H9 (cell line): ENCODE measurements at regions not wholly inside any gene's neighbourhood (a gene's known extent, or its start where the extent isn't known, plus 50 kb on each side); places are given as distances from the start of the nearest gene placed in this dataset.

Experiments used
- DNase-seq: peaks from one replicate; pipeline ENCODE4 v3.0.0-alpha.2; 2017
- H2AFZ ChIP-seq: one replicate; pipeline ENCODE4 v1.6.1; 2013; ENCODE audit warnings: mild to moderate bottlenecking, low read length, control low read depth, moderate library complexity
- H2AK5ac ChIP-seq: 2 replicates; pipeline ENCODE4 v1.6.1; 2013; ENCODE audit warnings: low read length, control low read depth, mixed read lengths; ENCODE audit not compliant: insufficient read length
- H2BK120ac ChIP-seq: one replicate; pipeline ENCODE4 v1.6.1; 2013; ENCODE audit warnings: low read depth, mild to moderate bottlenecking, low read length, control low read depth, inconsistent platforms; ENCODE audit not compliant: poor library complexity, severe bottlenecking
- H2BK12ac ChIP-seq: 2 replicates; pipeline ENCODE4 v1.6.1; 2013; ENCODE audit warnings: low read length, control low read depth, mixed read lengths, low read depth; ENCODE audit not compliant: insufficient read length
- H2BK15ac ChIP-seq: 2 replicates; pipeline ENCODE4 v1.6.1; 2013; ENCODE audit warnings: low read depth, low read length, control low read depth
- H2BK20ac ChIP-seq: one replicate; pipeline ENCODE4 v1.6.1; 2013; ENCODE audit warnings: low read depth, mild to moderate bottlenecking, low read length, control low read depth, inconsistent platforms; ENCODE audit not compliant: poor library complexity, severe bottlenecking
- H2BK5ac ChIP-seq: 2 replicates; pipeline ENCODE4 v1.6.1; 2013; ENCODE audit warnings: low read length, control low read depth, mixed read lengths; ENCODE audit not compliant: insufficient read length
- H3K14ac ChIP-seq: 2 replicates; pipeline ENCODE4 v1.6.1; 2013; ENCODE audit warnings: low read length, control low read depth; ENCODE audit not compliant: insufficient read depth
- H3K18ac ChIP-seq: 2 replicates; pipeline ENCODE4 v1.6.1; 2013; ENCODE audit warnings: low read depth, mild to moderate bottlenecking, mixed read lengths, low read length, control low read depth; ENCODE audit not compliant: insufficient read length
- H3K23ac ChIP-seq: 2 replicates; pipeline ENCODE4 v1.6.1; 2013; ENCODE audit warnings: low read length, control low read depth, mixed read lengths, low read depth; ENCODE audit not compliant: insufficient read length
- H3K23me2 ChIP-seq: 2 replicates; pipeline ENCODE4 v1.6.1; 2013; ENCODE audit warnings: low read depth, mild to moderate bottlenecking, mixed read lengths, low read length, control low read depth; ENCODE audit not compliant: insufficient read length, poor library complexity, severe bottlenecking
- H3K27ac ChIP-seq: 2 replicates; pipeline ENCODE4 v1.5.1; 2013; ENCODE audit warnings: low read length, control low read depth, mixed read lengths, low read depth; ENCODE audit not compliant: insufficient read length
- H3K27me3 ChIP-seq: 2 replicates; pipeline ENCODE4 v1.6.1; 2013; ENCODE audit warnings: low read length, control low read depth, inconsistent platforms; ENCODE audit not compliant: insufficient read depth
- H3K4ac ChIP-seq: 2 replicates; pipeline ENCODE4 v1.6.1; 2013; ENCODE audit warnings: low read depth, mild to moderate bottlenecking, control low read depth, inconsistent platforms, low read length, moderate library complexity
- H3K4me1 ChIP-seq: 2 replicates; pipeline ENCODE4 v1.6.1; 2013; ENCODE audit warnings: low read length, control low read depth, inconsistent platforms; ENCODE audit not compliant: insufficient read depth
- H3K4me2 ChIP-seq: 2 replicates; pipeline ENCODE4 v1.6.1; 2013; ENCODE audit warnings: low read length, control low read depth, mixed read lengths; ENCODE audit not compliant: insufficient read length, insufficient read depth
- H3K56ac ChIP-seq: 2 replicates; pipeline ENCODE4 v1.6.1; 2013; ENCODE audit warnings: low read depth, mild to moderate bottlenecking, mixed read lengths, low read length, control low read depth; ENCODE audit not compliant: insufficient read length
- H3K79me1 ChIP-seq: 2 replicates; pipeline ENCODE4 v1.6.1; 2013; ENCODE audit warnings: low read depth, mild to moderate bottlenecking, moderate library complexity, low read length, control low read depth, inconsistent platforms; ENCODE audit not compliant: insufficient read depth, poor library complexity, severe bottlenecking
- H3K79me2 ChIP-seq: 2 replicates; pipeline ENCODE4 v1.6.1; 2013; ENCODE audit warnings: low read length, control low read depth, inconsistent platforms; ENCODE audit not compliant: insufficient read depth
- H3K9ac ChIP-seq: 2 replicates; pipeline ENCODE4 v1.6.1; 2013; ENCODE audit warnings: low read length, control low read depth, mixed read lengths; ENCODE audit not compliant: insufficient read length; ENCODE audit errors: extremely low read depth
- H3K9me3 ChIP-seq: one replicate; pipeline ENCODE4 v1.6.1; 2013; ENCODE audit warnings: low read depth, low read length, inconsistent platforms; ENCODE audit not compliant: control insufficient read depth
- H3T11ph ChIP-seq: one replicate; pipeline ENCODE4 v1.6.1; 2013; ENCODE audit warnings: mild to moderate bottlenecking, low read length, control low read depth, inconsistent platforms
- H4K20me1 ChIP-seq: one replicate; pipeline ENCODE4 v1.6.1; 2013; ENCODE audit not compliant: control insufficient read depth, insufficient read length, insufficient read depth
- H4K5ac ChIP-seq: 2 replicates; pipeline ENCODE4 v1.6.1; 2013; ENCODE audit warnings: low read depth, mild to moderate bottlenecking, mixed read lengths, low read length, control low read depth; ENCODE audit not compliant: insufficient read length
- H4K8ac ChIP-seq: replicated peaks from 2 replicates; pipeline ENCODE4 v1.6.1; 2013; ENCODE audit warnings: low read length, control low read depth, mixed read lengths, low read depth; ENCODE audit not compliant: insufficient read length
- H4K91ac ChIP-seq: 2 replicates; pipeline ENCODE4 v1.6.1; 2013; ENCODE audit warnings: low read depth, mild to moderate bottlenecking, moderate library complexity, mixed read lengths, low read length, control low read depth; ENCODE audit not compliant: insufficient read length
- H3K27ac Mint-ChIP-seq, 3 experiments: 2 replicates in 2 of 3; 3 replicates in 1 of 3; pipeline ENCODE4 v1.8.0; 2020 to 2021; ENCODE audit warnings: mixed read lengths in 3 of 3, mild to moderate bottlenecking in 1 of 3, moderate library complexity in 1 of 3
- H3K27me3 Mint-ChIP-seq: 2 replicates; pipeline ENCODE4 v1.8.0; 2021; ENCODE audit warnings: low read depth, mild to moderate bottlenecking, moderate library complexity, mixed read lengths
- H3K36me3 Mint-ChIP-seq, 3 experiments: 2 replicates in 2 of 3; 3 replicates in 1 of 3; pipeline ENCODE4 v1.8.0; 2020 to 2021; ENCODE audit warnings: low read depth in 3 of 3, mixed read lengths in 3 of 3; ENCODE audit not compliant: insufficient read depth in 1 of 3
- H3K4me1 Mint-ChIP-seq, 2 experiments: 2 replicates each; pipeline ENCODE4 v1.8.0; 2020; ENCODE audit warnings: mixed read lengths in 2 of 2
- H3K4me3 Mint-ChIP-seq, 2 experiments: 2 replicates in 1 of 2; 3 replicates in 1 of 2; pipeline ENCODE4 v1.8.0; 2020 to 2021; ENCODE audit warnings: mild to moderate bottlenecking in 2 of 2, mixed read lengths in 2 of 2, moderate library complexity in 1 of 2
- H3K9me3 Mint-ChIP-seq, 2 experiments: 2 replicates in 1 of 2; 3 replicates in 1 of 2; pipeline ENCODE4 v1.8.0; 2020; ENCODE audit warnings: mild to moderate bottlenecking in 2 of 2, mixed read lengths in 2 of 2, moderate library complexity in 1 of 2
- WGBS: extraction: QIAGEN DNeasy Blood & Tissue Kit; methylation state at CpG from one replicate; pipeline ENCODE4 v1.1.7; 2013; ENCODE audit warnings: missing lambda C conversion rate, low lambda C conversion rate, mixed read lengths; ENCODE audit not compliant: insufficient read length; ENCODE audit errors: extremely low coverage; 5-methylcytosine and 5-hydroxymethylcytosine counted together
- TF ChIP-seq, protein P1 (sequence below): fragments of 200-600 bp; sonication (generic); conservative IDR thresholded peaks from 3 replicates; pipeline ENCODE4 v1.8.0; 2021; ENCODE audit warnings: antibody characterized with exemption, mild to moderate bottlenecking

- H3K9me3 ChIP-seq: no peaks in the 10 kb centered on the region
- H2BK120ac ChIP-seq: no peak overlapping the region
- no peak overlapping the region for H4K8ac ChIP-seq
- Mint-ChIP-seq H3K27me3 (no peaks in the 10 kb centered on the region; the same call in 1 of the 2 replicates), H3K9me3 (peaks cover 0 to 5% of the 10 kb centered on the region in 2 experiments; a peak in 2 of 5 replicates), H3K36me3 (no peaks in the 10 kb centered on the region; a peak in 1 of 7 replicates), H3K27ac (no peak overlapping the region), H3K4me1 (peaks cover 12 to 15% of the 10 kb centered on the region in 2 experiments), H3K4me3 (no peak overlapping the region)
- no peaks in the 10 kb centered on the region for H4K20me1 ChIP-seq
- H3K14ac ChIP-seq: no peak overlapping the region
- H3K18ac ChIP-seq: no peak overlapping the region
- no peak overlapping the region for H2BK15ac ChIP-seq
- H2BK20ac ChIP-seq: no peak overlapping the region
- H3K23me2 ChIP-seq: no peaks in the 10 kb centered on the region
- no peak overlapping the region for H2AFZ ChIP-seq
- H3K4me2 ChIP-seq: no peak overlapping the region
- H2BK12ac ChIP-seq: no peak overlapping the region
- TF ChIP-seq, protein P1, sequence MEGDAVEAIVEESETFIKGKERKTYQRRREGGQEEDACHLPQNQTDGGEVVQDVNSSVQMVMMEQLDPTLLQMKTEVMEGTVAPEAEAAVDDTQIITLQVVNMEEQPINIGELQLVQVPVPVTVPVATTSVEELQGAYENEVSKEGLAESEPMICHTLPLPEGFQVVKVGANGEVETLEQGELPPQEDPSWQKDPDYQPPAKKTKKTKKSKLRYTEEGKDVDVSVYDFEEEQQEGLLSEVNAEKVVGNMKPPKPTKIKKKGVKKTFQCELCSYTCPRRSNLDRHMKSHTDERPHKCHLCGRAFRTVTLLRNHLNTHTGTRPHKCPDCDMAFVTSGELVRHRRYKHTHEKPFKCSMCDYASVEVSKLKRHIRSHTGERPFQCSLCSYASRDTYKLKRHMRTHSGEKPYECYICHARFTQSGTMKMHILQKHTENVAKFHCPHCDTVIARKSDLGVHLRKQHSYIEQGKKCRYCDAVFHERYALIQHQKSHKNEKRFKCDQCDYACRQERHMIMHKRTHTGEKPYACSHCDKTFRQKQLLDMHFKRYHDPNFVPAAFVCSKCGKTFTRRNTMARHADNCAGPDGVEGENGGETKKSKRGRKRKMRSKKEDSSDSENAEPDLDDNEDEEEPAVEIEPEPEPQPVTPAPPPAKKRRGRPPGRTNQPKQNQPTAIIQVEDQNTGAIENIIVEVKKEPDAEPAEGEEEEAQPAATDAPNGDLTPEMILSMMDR: no peak
- WGBS: no CpG with 5 or more reads among the region's 2 CpGs
- no peak overlapping the region for H3K56ac ChIP-seq
- no peak for DNase-seq
- H3K79me2 ChIP-seq: no peaks in the 10 kb centered on the region
- H3K27ac ChIP-seq: no peak overlapping the region
- H4K91ac ChIP-seq: no peak overlapping the region
- no peaks in the 10 kb centered on the region for H3K4me1 ChIP-seq
- no peak overlapping the region for H3K23ac ChIP-seq
- no peak overlapping the region for H4K5ac ChIP-seq
- H3T11ph ChIP-seq: no peak overlapping the region
- H2BK5ac ChIP-seq: no peak overlapping the region
- no peak overlapping the region for H2AK5ac ChIP-seq
- H3K9ac ChIP-seq: no peak overlapping the region
- H3K4ac ChIP-seq: no peak overlapping the region
- H3K27me3 ChIP-seq: no peaks in the 10 kb centered on the region
- no peaks in the 10 kb centered on the region for H3K79me1 ChIP-seq
Observed at GRCh38 chr18:50506362-50506761, 53.5 kb upstream of the MAPK4 start.
